DND-41 (cell line): ENCODE measurements at regions not wholly inside any gene's neighbourhood (a gene's known extent, or its start where the extent isn't known, plus 50 kb on each side); places are given as distances from the start of the nearest gene placed in this dataset.

ENCODE experiments used
- ATAC-seq: fragments of 200-7000 bp; cut with Tn5 transposase; 3 replicates; pipeline ENCODE4 v1.9.1; 2021; ENCODE audit warnings: low read depth; ENCODE audit not compliant: insufficient read depth
- DNase-seq: peaks from one replicate; pipeline ENCODE4 v3.0.0-alpha.2; 2020
- H2AFZ ChIP-seq: 2 replicates; pipeline ENCODE4 v1.6.0; 2012; ENCODE audit warnings: low read depth, low read length
- H3K27ac ChIP-seq: 2 replicates; pipeline ENCODE4 v1.5.1; 2012; ENCODE audit warnings: low read length, inconsistent platforms
- H3K27me3 ChIP-seq: fragments of 200-600 bp; sonication (generic); 2 replicates; pipeline ENCODE4 v1.6.0; 2012; ENCODE audit warnings: low read length, mild to moderate bottlenecking, inconsistent platforms; ENCODE audit not compliant: insufficient read depth, poor library complexity
- H3K36me3 ChIP-seq: 2 replicates; pipeline ENCODE4 v1.5.1; 2012; ENCODE audit warnings: low read length, inconsistent platforms; ENCODE audit not compliant: insufficient read depth
- H3K4me1 ChIP-seq: 2 replicates; pipeline ENCODE4 v1.5.1; 2012; ENCODE audit warnings: mild to moderate bottlenecking, low read length; ENCODE audit not compliant: insufficient read depth
- H3K4me2 ChIP-seq: 2 replicates; pipeline ENCODE4 v1.6.0; 2012; ENCODE audit warnings: mild to moderate bottlenecking, moderate library complexity, low read length, inconsistent platforms; ENCODE audit not compliant: insufficient read depth
- H3K4me3 ChIP-seq, 2 experiments: fragments of 200-600 bp in 1 of 2; shearing (Covaris generic) in 1 of 2; 2 replicates each; pipeline ENCODE4 v1.5.1; 2012 to 2016; ENCODE audit warnings: inconsistent platforms in 2 of 2, low read length in 2 of 2, mild to moderate bottlenecking in 2 of 2, low read depth in 1 of 2, moderate library complexity in 1 of 2
- H3K79me2 ChIP-seq: 2 replicates; pipeline ENCODE4 v1.6.0; 2012; ENCODE audit warnings: low read length, inconsistent platforms; ENCODE audit not compliant: insufficient read depth
- H3K9ac ChIP-seq: 2 replicates; pipeline ENCODE4 v1.6.0; 2012; ENCODE audit warnings: low read depth, mild to moderate bottlenecking, inconsistent platforms, low read length, moderate library complexity
- H3K9me3 ChIP-seq: 2 replicates; pipeline ENCODE4 v1.5.1; 2012; ENCODE audit warnings: low read length, moderate library complexity, mild to moderate bottlenecking, inconsistent platforms; ENCODE audit not compliant: insufficient read depth, severe bottlenecking
- H4K20me1 ChIP-seq: 2 replicates; pipeline ENCODE4 v1.6.0; 2012; ENCODE audit warnings: low read length; ENCODE audit not compliant: insufficient read depth
- CTCF ChIP-seq: IDR thresholded peaks from 2 replicates; pipeline ENCODE4 v1.5.1; 2012; ENCODE audit warnings: borderline replicate concordance, low read length, moderate library complexity, mild to moderate bottlenecking; ENCODE audit not compliant: poor library complexity, severe bottlenecking; ENCODE audit errors: extremely low read depth
- EZH2 ChIP-seq: IDR thresholded peaks from 3 replicates; pipeline ENCODE4 v1.6.1; 2012; ENCODE audit warnings: borderline replicate concordance, low read depth, mild to moderate bottlenecking, moderate library complexity, low read length, inconsistent platforms; ENCODE audit not compliant: severe bottlenecking

GRCh38 chr7:89989454-89989853 is 164.8 kb upstream of the STEAP1 start:
- no peak overlapping the region for H3K4me2 ChIP-seq
- no peak for TF ChIP-seq EZH2
- TF ChIP-seq CTCF, result no peak

GRCh38 chr7:89994483-89994882 is 159.8 kb upstream of the STEAP1 start:
- Histone ChIP-seq H3K27me3 (no peaks in the 10 kb centered on the region), H3K36me3 (no peaks in the 10 kb centered on the region), H3K79me2 (no peaks in the 10 kb centered on the region), H3K4me2 (no peak overlapping the region), H3K9me3 (no peaks in the 10 kb centered on the region), H3K4me3 (no peak overlapping the region), H2AFZ (no peak overlapping the region), H3K27ac (no peak overlapping the region), H4K20me1 (no peaks in the 10 kb centered on the region), H3K9ac (no peak overlapping the region), H3K4me1 (no peaks in the 10 kb centered on the region)
- no peak for TF ChIP-seq CTCF
- TF ChIP-seq EZH2, result no peak
- DNase-seq (no peak), ATAC-seq (no peak)

More at GRCh38 chr7:89989454-89989853, 164.8 kb upstream of the STEAP1 start:
- Histone ChIP-seq H2AFZ (no peak overlapping the region), H4K20me1 (no peaks in the 10 kb centered on the region), H3K79me2 (no peaks in the 10 kb centered on the region), H3K36me3 (no peaks in the 10 kb centered on the region), H3K4me3 (no peak overlapping the region), H3K9me3 (no peaks in the 10 kb centered on the region), H3K27me3 (no peaks in the 10 kb centered on the region), H3K27ac (no peak overlapping the region), H3K4me1 (no peaks in the 10 kb centered on the region), H3K9ac (no peak overlapping the region)
- DNase-seq (no peak), ATAC-seq (no peak)

- Histone ChIP-seq H3K36me3 (no peaks in the 10 kb centered on the region), H3K4me1 (no peaks in the 10 kb centered on the region), H3K4me3 (no peak overlapping the region), H4K20me1 (no peaks in the 10 kb centered on the region), H3K4me2 (no peak overlapping the region), H3K27me3 (no peaks in the 10 kb centered on the region), H3K79me2 (no peaks in the 10 kb centered on the region), H3K9me3 (no peaks in the 10 kb centered on the region), H3K27ac (no peak overlapping the region), H3K9ac (no peak overlapping the region), H2AFZ (no peak overlapping the region)
- ATAC-seq (no peak), DNase-seq (no peak)
- TF ChIP-seq CTCF, result no peak
- TF ChIP-seq EZH2, result no peak
Observed at GRCh38 chr7:89998554-89998953, 155.7 kb upstream of the STEAP1 start.

- Histone ChIP-seq H3K9ac (no peak overlapping the region), H3K36me3 (no peaks in the 10 kb centered on the region), H3K79me2 (no peaks in the 10 kb centered on the region), H3K9me3 (no peaks in the 10 kb centered on the region), H3K27me3 (no peaks in the 10 kb centered on the region), H4K20me1 (no peaks in the 10 kb centered on the region), H3K4me1 (no peaks in the 10 kb centered on the region), H3K27ac (no peak overlapping the region), H3K4me2 (no peak overlapping the region), H2AFZ (no peak overlapping the region), H3K4me3 (no peak overlapping the region)
- no peak for DNase-seq
- TF ChIP-seq EZH2 (no peak), CTCF (no peak)
- no peak for ATAC-seq
Observed at GRCh38 chr7:90005836-90006235, 148.4 kb upstream of the STEAP1 start.
